K562 (cell line): ENCODE measurements at regions not wholly inside any gene's neighbourhood (a gene's known extent, or its start where the extent isn't known, plus 50 kb on each side); places are given as distances from the start of the nearest gene placed in this dataset.

Source experiments
- ATAC-seq: fragments of 200-7000 bp; cut with Tn5 transposase; 3 replicates; pipeline ENCODE4 v1.9.1; 2020; ENCODE audit warnings: moderate library complexity
- BruUV-seq: library from RNA; stranded (reverse); fragments of 400-500 nt; replicated peaks from 2 replicates; lab custom pipeline; 2021; lab: Mats Ljungman, UMichigan
- CTCF ChIA-PET: fragments of 300-600 bp; formaldehyde crosslinking; extraction: SDS; loops from one replicate; lab custom pipeline; 2021; ENCODE audit warnings: low intra/inter-chr PET ratio; lab: Yijun Ruan, JAX
- POLR2A ChIA-PET: fragments of 300-600, 350-650 bp; sonication (Branson Sonifier 250); formaldehyde crosslinking; extraction: SDS; loops from one replicate; lab custom pipeline; 2021; ENCODE audit warnings: antibody characterized with exemption, inconsistent platforms; lab: Yijun Ruan, JAX
- DNase-seq, 4 experiments: peaks; one replicate each; pipeline versions ENCODE4 v3.0.0 to v3.0.0-alpha.2; 2011 to 2018; ENCODE audit warnings: low spot score in 3 of 4, mixed read lengths in 3 of 4; ENCODE audit errors: extremely low read depth in 1 of 4
- FAIRE-seq: peaks from 2 replicates; lab custom pipeline; 2011; peaks lifted over from hg19 to GRCh38; lab: Jason Lieb, UNC
- H2AFZ ChIP-seq: 2 replicates; pipeline ENCODE4 v1.6.0; 2011; ENCODE audit warnings: low read depth, low read length, control low read depth, inconsistent platforms
- H3K27ac ChIP-seq: fragments of 200-600 bp; 3 replicates; pipeline ENCODE4 v1.8.0; 2011; ENCODE audit warnings: low read depth, mild to moderate bottlenecking, control low read depth, inconsistent platforms, low read length, moderate library complexity, mixed read lengths; ENCODE audit errors: extremely low read depth
- H3K27me3 ChIP-seq, 2 experiments: fragments of 300-600 bp in 1 of 2; 2 replicates in 1 of 2; 3 replicates in 1 of 2; pipeline versions ENCODE4 v1.6.0 to v1.8.0; 2011; ENCODE audit warnings: inconsistent platforms in 2 of 2, low read length in 2 of 2, mild to moderate bottlenecking in 1 of 2, mixed read lengths in 1 of 2, moderate library complexity in 1 of 2; ENCODE audit not compliant: control insufficient read depth in 2 of 2, insufficient read depth in 2 of 2
- H3K36me3 ChIP-seq: fragments of 300-600 bp; 3 replicates; pipeline ENCODE4 v1.8.0; 2011; ENCODE audit warnings: mild to moderate bottlenecking, low read length, inconsistent platforms; ENCODE audit not compliant: control insufficient read depth, insufficient read depth
- H3K4me1 ChIP-seq, 2 experiments: fragments of 200-600 bp in 1 of 2; replicated peaks in 1 of 2; 2 replicates in 1 of 2; 3 replicates in 1 of 2; pipeline versions ENCODE4 v1.5.1 to v1.8.0; 2011; ENCODE audit warnings: inconsistent platforms in 2 of 2, low read length in 2 of 2, mild to moderate bottlenecking in 1 of 2, mixed read lengths in 1 of 2, moderate library complexity in 1 of 2; ENCODE audit not compliant: control insufficient read depth in 2 of 2, insufficient read depth in 2 of 2
- H3K4me2 ChIP-seq: 2 replicates; pipeline ENCODE4 v1.6.1; 2011; ENCODE audit warnings: low read length, control low read depth, inconsistent platforms, mixed read lengths; ENCODE audit not compliant: insufficient read depth
- H3K4me3 ChIP-seq: fragments of 200-600 bp; sonication (generic), shearing (Covaris generic); 2 replicates; pipeline ENCODE4 v1.5.1; 2016; ENCODE audit warnings: control low read depth, inconsistent platforms
- H3K79me2 ChIP-seq: fragments of 200-600 bp; 3 replicates; pipeline ENCODE4 v1.8.0; 2011; ENCODE audit warnings: low read length, inconsistent platforms; ENCODE audit not compliant: control insufficient read depth, insufficient read depth
- H3K9ac ChIP-seq, 2 experiments: 2 replicates each; pipeline versions ENCODE4 v1.6.0 to v1.6.1; 2011; ENCODE audit warnings: low read depth in 2 of 2, low read length in 2 of 2, control low read depth in 1 of 2, inconsistent platforms in 1 of 2, mild to moderate bottlenecking in 1 of 2, mixed read lengths in 1 of 2; ENCODE audit not compliant: insufficient read depth in 1 of 2
- H3K9me1 ChIP-seq: one replicate; pipeline ENCODE4 v1.6.0; 2011; ENCODE audit warnings: inconsistent platforms, mild to moderate bottlenecking, low read length, moderate library complexity; ENCODE audit not compliant: control insufficient read depth, insufficient read depth
- H3K9me3 ChIP-seq: replicated peaks from 2 replicates; pipeline ENCODE4 v1.5.1; 2011; ENCODE audit warnings: low read depth, low read length, inconsistent platforms; ENCODE audit not compliant: control insufficient read depth, insufficient read depth
- H4K20me1 ChIP-seq: replicated peaks from 2 replicates; pipeline ENCODE4 v1.6.1; 2011; ENCODE audit warnings: low read length, inconsistent platforms, mixed read lengths; ENCODE audit not compliant: control insufficient read depth, insufficient read depth
- CHD2 ChIP-seq: IDR thresholded peaks from 2 replicates; pipeline ENCODE4 v1.6.1; 2011; ENCODE audit warnings: low read depth, low read length
- EHMT2 ChIP-seq: fragments of 450-650 bp; IDR thresholded peaks from 2 replicates; pipeline ENCODE4 v1.6.1; 2018; ENCODE audit warnings: antibody characterized with exemption
- ETV6 ChIP-seq, 3 experiments: fragments of 150-350 bp in 1 of 3; sonication (generic) in 1 of 3; formaldehyde crosslinking in 1 of 3; IDR thresholded peaks; 2 replicates each; pipeline versions ENCODE4 v1.6.1 to v1.8.0; 2014 to 2022; ENCODE audit warnings: borderline replicate concordance in 2 of 3, low read depth in 2 of 3, antibody characterized with exemption in 1 of 3, low read length in 1 of 3, mild to moderate bottlenecking in 1 of 3, missing genetic modification reagents in 1 of 3
- FOS ChIP-seq: IDR thresholded peaks from 3 replicates; pipeline ENCODE4 v1.6.1; 2011; ENCODE audit not compliant: insufficient read length; ENCODE audit errors: extremely low read depth
- L3MBTL2 ChIP-seq: fragments of 450-650 bp; IDR thresholded peaks from 2 replicates; pipeline ENCODE4 v1.6.1; 2016; ENCODE audit warnings: mild to moderate bottlenecking, moderate library complexity
- TARDBP ChIP-seq: fragments of 450-650 bp; IDR thresholded peaks from 2 replicates; pipeline ENCODE4 v1.6.1; 2016
- TBL1XR1 ChIP-seq, 2 experiments: IDR thresholded peaks; 2 replicates each; pipeline ENCODE4 v1.6.1; 2012; ENCODE audit warnings: improper control_type of control experiment in 2 of 2, low read length in 2 of 2, mild to moderate bottlenecking in 1 of 2
- TOE1 ChIP-seq, 2 experiments: fragments of 450-650 bp in 1 of 2; sonication (generic) in 1 of 2; formaldehyde crosslinking in 1 of 2; IDR thresholded peaks; 2 replicates each; pipeline versions ENCODE4 v1.7.1 to v1.8.0; 2016 to 2022; ENCODE audit warnings: borderline replicate concordance in 2 of 2, mild to moderate bottlenecking in 2 of 2, antibody characterized with exemption in 1 of 2, inconsistent platforms in 1 of 2, low read depth in 1 of 2, missing genetic modification reagents in 1 of 2, moderate library complexity in 1 of 2
- ZNF165 ChIP-seq: fragments of 250-450 bp; sonication (Bioruptor Pico); IDR thresholded peaks from 2 replicates; pipeline ENCODE4 v1.4.0; 2020; ENCODE audit warnings: borderline replicate concordance
- WGBS: fragments of 100-300 bp; shearing (Covaris generic); methylation state at CpG from one replicate; pipeline ENCODE4 v1.1.6; 2016; ENCODE audit warnings: low coverage, mixed read lengths; ENCODE audit not compliant: insufficient coverage; ENCODE audit errors: missing lambda C conversion rate; 5-methylcytosine and 5-hydroxymethylcytosine counted together
- in situ Hi-C: fragments of 300-500 bp; cut with MboI; formaldehyde crosslinking; loops from 4 replicates; pipeline ENCODE4 v1.15.0; 2018; ENCODE audit warnings: inconsistent platforms, mixed read lengths
- intact Hi-C: fragments of 100-400 bp; cut with micrococcal nuclease; formaldehyde crosslinking; loops from 2 replicates; pipeline ENCODE4 v1.14.2; 2022
- TF ChIP-seq, protein P1 (sequence below): fragments of 250-450 bp; sonication (Bioruptor Pico); IDR thresholded peaks from 2 replicates; pipeline ENCODE4 v1.4.0; 2020

DNA sequence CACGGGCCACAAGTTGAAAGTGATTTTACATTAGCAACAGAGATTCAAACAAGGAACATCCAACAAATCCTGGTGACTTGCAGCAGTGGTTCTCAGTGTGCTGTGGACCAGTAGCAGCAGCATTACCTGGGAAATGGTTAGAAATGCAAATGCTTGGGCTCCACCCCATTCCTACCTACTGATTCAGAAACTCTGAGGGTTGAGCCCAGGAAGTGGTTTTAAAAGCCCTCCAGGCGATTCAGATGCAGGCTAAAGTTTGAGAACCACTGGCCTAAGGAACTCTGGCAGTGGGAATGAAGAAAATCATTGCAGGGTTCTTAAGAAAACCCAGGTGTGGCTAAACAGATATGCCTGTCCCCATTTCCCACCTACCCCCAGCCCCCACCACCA, 398.8 kb downstream of the ENC1 start:
- POLR2A ChIA-PET: no interaction called here
- H3K27me3 ChIP-seq: no peaks in the 10 kb centered on the region; a peak in 1 of 5 replicates
- H3K27ac ChIP-seq: no peak overlapping the region
- no peaks in the 10 kb centered on the region for H3K9me1 ChIP-seq
- intact Hi-C loops (no loop called here), in situ Hi-C loops (no loop called here)
- ATAC-seq: no peak
- DNase-seq: no peak
- H3K9ac ChIP-seq: no peak overlapping the region
- H3K36me3 ChIP-seq: no peaks in the 10 kb centered on the region
- no peak overlapping the region for H2AFZ ChIP-seq
- H3K4me1 ChIP-seq: no peaks in the 10 kb centered on the region
- no peaks in the 10 kb centered on the region for H3K9me3 ChIP-seq
- CTCF ChIA-PET: no interaction called here
- no peaks in the 10 kb centered on the region for H4K20me1 ChIP-seq
- H3K4me2 ChIP-seq: no peak overlapping the region
- FAIRE-seq: no peak
- H3K79me2 ChIP-seq: no peaks in the 10 kb centered on the region
- WGBS: 0% methylated on average over 2 of the region's 2 CpGs
- BruUV-seq: no TSS peak
- no peak overlapping the region for H3K4me3 ChIP-seq
- no peak for TF ChIP-seq CHD2
- TF ChIP-seq EHMT2: no peak
- TF ChIP-seq L3MBTL2: no peak
- TF ChIP-seq TOE1 (IDR thresholded peaks at IDR 0.05; ENCODE audit: borderline replicate concordance): no peak
- TF ChIP-seq TOE1 (CRISPR knock-in tag; IDR thresholded peaks at IDR 0.05; ENCODE audit: borderline replicate concordance, low read depth): no peak
- no peak for TF ChIP-seq TBL1XR1 (IDR thresholded peaks at IDR 0.05; ENCODE audit: low read length in 2 of 2)
- TF ChIP-seq FOS: no peak
- TF ChIP-seq, protein P1, sequence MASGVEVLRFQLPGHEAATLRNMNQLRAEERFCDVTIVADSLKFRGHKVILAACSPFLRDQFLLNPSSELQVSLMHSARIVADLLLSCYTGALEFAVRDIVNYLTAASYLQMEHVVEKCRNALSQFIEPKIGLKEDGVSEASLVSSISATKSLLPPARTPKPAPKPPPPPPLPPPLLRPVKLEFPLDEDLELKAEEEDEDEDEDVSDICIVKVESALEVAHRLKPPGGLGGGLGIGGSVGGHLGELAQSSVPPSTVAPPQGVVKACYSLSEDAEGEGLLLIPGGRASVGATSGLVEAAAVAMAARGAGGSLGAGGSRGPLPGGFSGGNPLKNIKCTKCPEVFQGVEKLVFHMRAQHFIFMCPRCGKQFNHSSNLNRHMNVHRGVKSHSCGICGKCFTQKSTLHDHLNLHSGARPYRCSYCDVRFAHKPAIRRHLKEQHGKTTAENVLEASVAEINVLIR: no peak
- TF ChIP-seq ZNF165 (CRISPR knock-in tag): no peak
- TF ChIP-seq ETV6 (IDR thresholded peaks at IDR 0.05; ENCODE audit: borderline replicate concordance in 1 of 2, low read depth in 2 of 2, low read length in 1 of 2): no peak
- TF ChIP-seq ETV6 (CRISPR knock-in tag; IDR thresholded peaks at IDR 0.05; ENCODE audit: borderline replicate concordance): no peak
- TF ChIP-seq TARDBP: no peak
